SJCRH30 (cell line): ENCODE measurements at regions not wholly inside any gene's neighbourhood (a gene's known extent, or its start where the extent isn't known, plus 50 kb on each side); places are given as distances from the start of the nearest gene placed in this dataset.

Experiments
- DNase-seq, 2 experiments: peaks; one replicate each; pipeline ENCODE4 v3.0.0-alpha.2; 2015 to 2020
- H3K27ac ChIP-seq: fragments of 250-450 bp; sonication (Bioruptor Pico); 2 replicates; pipeline ENCODE4 v1.5.1; 2020; ENCODE audit warnings: mild to moderate bottlenecking, moderate library complexity
- H3K27me3 ChIP-seq: fragments of 250-450 bp; sonication (Bioruptor Pico); 2 replicates; pipeline ENCODE4 v1.5.1; 2020; ENCODE audit warnings: mild to moderate bottlenecking, moderate library complexity
- H3K36me3 ChIP-seq: fragments of 250-450 bp; sonication (Bioruptor Pico); 2 replicates; pipeline ENCODE4 v1.5.1; 2020; ENCODE audit warnings: mild to moderate bottlenecking, moderate library complexity
- H3K4me1 ChIP-seq: fragments of 250-450 bp; sonication (Bioruptor Pico); 2 replicates; pipeline ENCODE4 v1.5.1; 2020; ENCODE audit warnings: mild to moderate bottlenecking, moderate library complexity
- H3K4me3 ChIP-seq: fragments of 250-450 bp; sonication (Bioruptor Pico); 2 replicates; pipeline ENCODE4 v1.5.1; 2020; ENCODE audit warnings: mild to moderate bottlenecking, moderate library complexity
- H3K9me3 ChIP-seq: fragments of 250-450 bp; sonication (Bioruptor Pico); replicated peaks from 2 replicates; pipeline ENCODE4 v1.5.1; 2020; ENCODE audit warnings: mild to moderate bottlenecking, moderate library complexity

GRCh38 chr3:102810937-102811336 is 376.1 kb downstream of the ZPLD1 start:
- Histone ChIP-seq H3K27me3 (no peaks in the 10 kb centered on the region; the same call in 1 of the 2 replicates), H3K36me3 (no peaks in the 10 kb centered on the region), H3K27ac (no peak overlapping the region), H3K4me1 (no peaks in the 10 kb centered on the region), H3K4me3 (no peak overlapping the region), H3K9me3 (no peaks in the 10 kb centered on the region)
- DNase-seq: no peak

DNA sequence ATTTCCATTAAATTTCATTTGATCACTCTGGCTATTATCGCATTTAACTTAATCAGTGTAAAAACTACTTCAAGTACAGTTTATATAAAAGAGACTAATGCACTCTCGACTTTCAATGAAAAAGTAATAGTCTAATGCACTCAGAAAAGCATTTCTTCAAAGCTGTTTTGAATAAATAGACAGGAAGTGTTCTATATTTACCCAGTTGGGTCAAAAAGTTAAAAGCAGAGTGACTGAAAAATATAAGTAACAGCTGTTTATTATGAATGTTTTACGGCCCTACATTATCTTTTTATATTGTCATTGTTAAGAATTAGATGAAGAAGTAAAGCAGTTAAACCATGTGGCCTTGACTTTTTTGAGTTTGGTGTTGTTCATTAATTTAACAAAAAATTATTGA is 391.8 kb downstream of the ZPLD1 start:
- Histone ChIP-seq H3K36me3 (no peaks in the 10 kb centered on the region), H3K9me3 (no peaks in the 10 kb centered on the region), H3K27ac (no peak overlapping the region), H3K27me3 (no peaks in the 10 kb centered on the region), H3K4me3 (no peak overlapping the region), H3K4me1 (no peaks in the 10 kb centered on the region)
- no peak for DNase-seq

- Histone ChIP-seq H3K27ac (no peak overlapping the region), H3K4me1 (no peaks in the 10 kb centered on the region), H3K9me3 (no peaks in the 10 kb centered on the region), H3K36me3 (no peaks in the 10 kb centered on the region), H3K4me3 (no peak overlapping the region), H3K27me3 (no peaks in the 10 kb centered on the region)
- no peak for DNase-seq
Measured at GRCh38 chr3:102827386-102827785, 392.6 kb downstream of the ZPLD1 start.

- Histone ChIP-seq H3K9me3 (no peaks in the 10 kb centered on the region), H3K27ac (no peak overlapping the region), H3K27me3 (no peaks in the 10 kb centered on the region), H3K4me1 (no peaks in the 10 kb centered on the region), H3K4me3 (no peak overlapping the region), H3K36me3 (no peaks in the 10 kb centered on the region)
- no peak for DNase-seq
Measured at GRCh38 chr3:102830415-102830814, 395.6 kb downstream of the ZPLD1 start.

DNA sequence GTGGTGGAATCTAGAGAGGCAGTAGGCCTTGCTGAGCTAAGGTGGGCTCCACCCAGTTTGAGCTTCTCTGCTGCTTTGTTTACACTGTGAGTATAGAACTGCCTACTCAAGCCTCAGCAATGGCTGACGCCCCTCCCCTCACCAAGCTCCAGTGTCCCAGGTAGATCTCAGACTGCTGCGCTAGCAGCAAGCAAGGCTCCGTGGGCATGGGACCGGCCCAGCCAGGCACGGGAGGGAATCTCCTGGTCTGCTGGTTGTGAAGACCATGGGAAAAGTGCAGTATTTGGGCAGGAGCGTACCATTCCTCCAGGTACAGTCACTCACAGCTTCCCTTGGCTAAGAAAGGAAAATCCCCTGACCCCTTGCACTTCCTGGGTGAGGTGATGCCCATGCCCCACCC is 407.1 kb downstream of the ZPLD1 start:
- Histone ChIP-seq H3K9me3 (no peaks in the 10 kb centered on the region), H3K27ac (no peak overlapping the region), H3K27me3 (no peaks in the 10 kb centered on the region), H3K4me3 (no peak overlapping the region), H3K4me1 (no peaks in the 10 kb centered on the region), H3K36me3 (no peaks in the 10 kb centered on the region)
- no peak for DNase-seq

DNA sequence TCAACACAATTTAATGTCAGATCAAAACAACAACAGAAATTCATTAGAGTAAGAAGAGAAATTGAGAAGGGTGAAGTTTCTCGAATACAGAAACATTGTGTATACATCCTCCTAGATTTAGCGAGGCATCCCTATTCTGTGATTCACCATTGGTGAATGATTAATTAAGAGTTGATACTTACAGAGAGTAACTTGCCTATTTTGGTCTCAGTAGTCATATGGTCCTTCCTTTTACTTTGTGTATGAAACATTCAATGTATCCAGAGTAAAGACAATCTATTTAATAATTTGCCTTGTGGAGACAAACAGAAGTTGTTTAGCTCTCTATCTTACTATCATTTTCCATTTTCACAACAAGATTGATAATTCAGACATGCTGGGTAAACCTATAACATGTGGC is 432.0 kb downstream of the ZPLD1 start:
- Histone ChIP-seq H3K36me3 (no peaks in the 10 kb centered on the region), H3K4me1 (no peaks in the 10 kb centered on the region), H3K27me3 (no peaks in the 10 kb centered on the region), H3K9me3 (no peaks in the 10 kb centered on the region), H3K4me3 (no peak overlapping the region), H3K27ac (no peak overlapping the region)
- DNase-seq: no peak

DNA sequence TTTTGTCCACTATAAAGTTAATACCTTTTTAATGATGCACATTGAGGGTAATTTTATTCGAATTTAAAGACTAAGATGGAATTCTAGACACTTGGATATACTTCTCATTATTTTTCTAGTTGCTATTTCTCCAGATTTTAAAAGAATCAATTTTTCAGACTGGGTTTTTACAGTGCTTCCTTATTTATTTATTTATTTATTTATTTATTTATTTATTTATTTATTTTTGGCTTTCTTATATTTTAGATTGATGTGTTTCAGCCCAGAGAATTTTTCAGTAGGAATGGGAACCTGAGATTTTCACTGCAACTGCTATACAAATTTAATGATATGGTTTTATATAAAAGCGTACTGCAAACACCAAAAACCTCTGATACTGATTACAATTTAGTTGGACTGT is 448.7 kb downstream of the ZPLD1 start:
- H3K9me3 ChIP-seq: no peaks in the 10 kb centered on the region
- peaks cover 5% of the 10 kb centered on the region for H3K27me3 ChIP-seq
- no peaks in the 10 kb centered on the region for H3K4me1 ChIP-seq
- no peak overlapping the region for H3K27ac ChIP-seq
- no peak for DNase-seq
- no peaks in the 10 kb centered on the region for H3K36me3 ChIP-seq
- no peak overlapping the region for H3K4me3 ChIP-seq

- no peak for DNase-seq
Measured at GRCh38 chr3:102885289-102885688, 450.5 kb downstream of the ZPLD1 start.

GRCh38 chr3:102887431-102887830 is 452.6 kb downstream of the ZPLD1 start:
- no peaks in the 10 kb centered on the region for H3K4me1 ChIP-seq

More at GRCh38 chr3:102885289-102885688, 450.5 kb downstream of the ZPLD1 start:
- Histone ChIP-seq H3K27me3 (peaks cover 5% of the 10 kb centered on the region), H3K27ac (no peak overlapping the region), H3K9me3 (no peaks in the 10 kb centered on the region), H3K36me3 (no peaks in the 10 kb centered on the region), H3K4me1 (no peaks in the 10 kb centered on the region), H3K4me3 (no peak overlapping the region)

GRCh38 chr3:102896851-102897621 is 462.2 kb downstream of the ZPLD1 start:
- DNase-seq: peak in 1 of 2 experiments; percentile 42
- no peaks in the 10 kb centered on the region; the same call in 1 of the 2 replicates for H3K27me3 ChIP-seq
- H3K4me3 ChIP-seq: no peak overlapping the region
- H3K9me3 ChIP-seq: no peaks in the 10 kb centered on the region
- no peak overlapping the region for H3K27ac ChIP-seq
- H3K4me1 ChIP-seq: peaks cover 12% of the 10 kb centered on the region
- H3K36me3 ChIP-seq: no peaks in the 10 kb centered on the region

More at GRCh38 chr3:102887431-102887830, 452.6 kb downstream of the ZPLD1 start:
- Histone ChIP-seq H3K9me3 (no peaks in the 10 kb centered on the region), H3K27ac (no peak overlapping the region), H3K27me3 (peaks cover 5% of the 10 kb centered on the region; the same call in 1 of the 2 replicates), H3K36me3 (no peaks in the 10 kb centered on the region), H3K4me3 (no peak overlapping the region)
- DNase-seq: no peak

DNA sequence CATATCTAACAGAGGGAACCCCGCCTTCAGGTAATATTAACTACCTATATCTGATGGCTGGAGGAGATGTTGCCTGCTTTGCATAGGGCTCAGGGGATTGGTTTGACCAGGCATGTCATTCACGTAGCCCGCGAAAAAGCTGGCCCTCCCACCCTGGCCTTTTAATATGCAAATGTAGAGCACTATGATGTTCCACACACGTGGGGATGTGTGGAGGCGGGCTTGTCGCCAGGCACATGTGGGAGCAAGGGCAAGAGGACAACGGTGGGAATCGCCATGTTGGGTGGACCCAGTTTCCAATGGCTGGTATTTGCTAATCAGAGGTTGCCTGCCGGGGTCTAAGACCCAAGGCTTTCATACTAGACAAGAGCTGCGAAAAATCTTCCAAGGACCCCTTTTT is 469.8 kb downstream of the ZPLD1 start:
- Histone ChIP-seq H3K4me1 (no peaks in the 10 kb centered on the region), H3K9me3 (no peaks in the 10 kb centered on the region), H3K27me3 (peaks cover 3% of the 10 kb centered on the region; the same call in 1 of the 2 replicates), H3K27ac (no peak overlapping the region), H3K4me3 (no peak overlapping the region), H3K36me3 (no peaks in the 10 kb centered on the region)
- DNase-seq: peak in 1 of 2 experiments; percentile 2

- Histone ChIP-seq H3K27me3 (peaks cover 3% of the 10 kb centered on the region; the same call in 1 of the 2 replicates), H3K27ac (no peak overlapping the region), H3K4me3 (no peak overlapping the region), H3K4me1 (no peaks in the 10 kb centered on the region), H3K36me3 (no peaks in the 10 kb centered on the region), H3K9me3 (no peaks in the 10 kb centered on the region)
- no peak for DNase-seq
Measured at GRCh38 chr3:102905811-102906210, 471.0 kb downstream of the ZPLD1 start.

- no peak for DNase-seq
- Histone ChIP-seq H3K27me3 (peaks cover 3% of the 10 kb centered on the region; the same call in 1 of the 2 replicates), H3K9me3 (no peaks in the 10 kb centered on the region), H3K36me3 (no peaks in the 10 kb centered on the region), H3K4me3 (no peak overlapping the region), H3K27ac (no peak overlapping the region), H3K4me1 (no peaks in the 10 kb centered on the region)
Measured at GRCh38 chr3:102906818-102907217, 472.0 kb downstream of the ZPLD1 start.

- Histone ChIP-seq H3K4me1 (no peaks in the 10 kb centered on the region), H3K27ac (no peak overlapping the region), H3K27me3 (no peaks in the 10 kb centered on the region), H3K4me3 (no peak overlapping the region), H3K36me3 (no peaks in the 10 kb centered on the region), H3K9me3 (no peaks in the 10 kb centered on the region)
- DNase-seq: no peak
Measured at GRCh38 chr3:102909904-102910303, 475.1 kb downstream of the ZPLD1 start.

GRCh38 chr3:102916532-102916931 is 481.7 kb downstream of the ZPLD1 start:
- Histone ChIP-seq H3K36me3 (no peaks in the 10 kb centered on the region), H3K27ac (no peak overlapping the region), H3K27me3 (no peaks in the 10 kb centered on the region), H3K4me3 (no peak overlapping the region), H3K4me1 (no peaks in the 10 kb centered on the region), H3K9me3 (no peaks in the 10 kb centered on the region)
- DNase-seq: no peak

GRCh38 chr3:102926618-102927017 is 491.8 kb downstream of the ZPLD1 start:
- Histone ChIP-seq H3K4me1 (no peaks in the 10 kb centered on the region), H3K9me3 (no peaks in the 10 kb centered on the region), H3K27me3 (no peaks in the 10 kb centered on the region), H3K4me3 (no peak overlapping the region), H3K36me3 (no peaks in the 10 kb centered on the region), H3K27ac (no peak overlapping the region)
- no peak for DNase-seq
